Type B pancreatic cell (in vitro differentiated cells): ENCODE measurements at regions not wholly inside any gene's neighbourhood (a gene's known extent, or its start where the extent isn't known, plus 50 kb on each side); places are given as distances from the start of the nearest gene placed in this dataset.
A peak's percentile ranks its signal among the peaks of the same experiment; 100 is the strongest.

Source experiments
- DNase-seq: peaks from one replicate; pipeline ENCODE4 v3.0.0; 2021; ENCODE audit warnings: mixed read lengths; ENCODE audit not compliant: unreplicated experiment; ENCODE audit errors: extremely low spot score
- H3K27ac Mint-ChIP-seq: 2 replicates; pipeline ENCODE4 v1.8.0; 2021; ENCODE audit warnings: mild to moderate bottlenecking, mixed read lengths
- H3K27me3 Mint-ChIP-seq: 2 replicates; pipeline ENCODE4 v1.8.0; 2021; ENCODE audit warnings: mixed read lengths
- H3K36me3 Mint-ChIP-seq: 2 replicates; pipeline ENCODE4 v1.8.0; 2021; ENCODE audit warnings: mixed read lengths
- H3K4me1 Mint-ChIP-seq: one replicate; pipeline ENCODE4 v1.8.0; 2021; ENCODE audit warnings: mixed read lengths; ENCODE audit not compliant: unreplicated experiment
- H3K4me3 Mint-ChIP-seq: 2 replicates; pipeline ENCODE4 v1.8.0; 2021; ENCODE audit warnings: mild to moderate bottlenecking, mixed read lengths
- H3K9me3 Mint-ChIP-seq: 2 replicates; pipeline ENCODE4 v1.8.0; 2021; ENCODE audit warnings: mixed read lengths
- TF ChIP-seq, protein P1 (sequence below): fragments of 200-600 bp; sonication (generic); conservative IDR thresholded peaks from 2 replicates; pipeline ENCODE4 v1.5.0; 2021; ENCODE audit warnings: antibody characterized with exemption, mild to moderate bottlenecking

DNA sequence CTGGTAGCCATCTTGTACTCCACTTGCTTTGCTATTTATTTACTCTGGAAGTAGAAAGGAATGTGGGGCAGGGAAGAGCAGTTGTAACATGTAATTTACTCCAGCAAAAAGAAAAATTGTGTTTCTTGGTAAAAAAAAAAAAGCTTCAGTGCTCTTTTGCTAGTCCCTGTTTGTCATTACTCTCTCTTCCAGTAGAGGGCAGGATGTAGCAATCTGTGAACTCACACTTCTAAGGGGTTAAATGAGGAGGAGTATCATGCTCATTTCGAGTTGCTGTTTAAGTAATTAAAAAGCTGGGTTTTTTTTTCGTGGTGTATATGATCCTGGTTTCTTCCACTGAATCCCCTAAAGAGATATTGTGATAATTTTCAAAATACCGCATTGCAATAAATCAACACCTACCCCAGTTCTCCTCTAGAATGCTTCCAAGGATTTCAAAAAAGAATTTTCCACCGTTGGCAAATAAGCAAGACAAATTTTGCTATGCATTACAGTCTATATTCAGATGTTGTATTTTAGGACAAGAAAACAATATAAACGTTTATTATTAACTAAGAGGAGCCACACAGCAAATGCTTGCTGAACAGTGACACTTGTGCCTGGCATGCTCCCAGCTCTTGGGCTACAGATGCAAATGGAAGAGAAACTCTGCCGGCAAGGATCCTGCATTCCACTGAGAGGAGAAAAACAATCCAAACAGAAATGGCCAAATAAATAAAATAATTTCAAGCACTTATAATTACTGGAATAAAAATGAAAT, 261.6 kb downstream of the ASXL3 start:
- DNase-seq = no peak
- Mint-ChIP-seq H3K4me3 (no peak overlapping the region), H3K4me1 (peaks cover 12% of the 10 kb centered on the region), H3K9me3 (peaks cover 11% of the 10 kb centered on the region), H3K27me3 (no peaks in the 10 kb centered on the region), H3K36me3 (no peaks in the 10 kb centered on the region), H3K27ac (no peak overlapping the region)
- TF ChIP-seq, protein P1, sequence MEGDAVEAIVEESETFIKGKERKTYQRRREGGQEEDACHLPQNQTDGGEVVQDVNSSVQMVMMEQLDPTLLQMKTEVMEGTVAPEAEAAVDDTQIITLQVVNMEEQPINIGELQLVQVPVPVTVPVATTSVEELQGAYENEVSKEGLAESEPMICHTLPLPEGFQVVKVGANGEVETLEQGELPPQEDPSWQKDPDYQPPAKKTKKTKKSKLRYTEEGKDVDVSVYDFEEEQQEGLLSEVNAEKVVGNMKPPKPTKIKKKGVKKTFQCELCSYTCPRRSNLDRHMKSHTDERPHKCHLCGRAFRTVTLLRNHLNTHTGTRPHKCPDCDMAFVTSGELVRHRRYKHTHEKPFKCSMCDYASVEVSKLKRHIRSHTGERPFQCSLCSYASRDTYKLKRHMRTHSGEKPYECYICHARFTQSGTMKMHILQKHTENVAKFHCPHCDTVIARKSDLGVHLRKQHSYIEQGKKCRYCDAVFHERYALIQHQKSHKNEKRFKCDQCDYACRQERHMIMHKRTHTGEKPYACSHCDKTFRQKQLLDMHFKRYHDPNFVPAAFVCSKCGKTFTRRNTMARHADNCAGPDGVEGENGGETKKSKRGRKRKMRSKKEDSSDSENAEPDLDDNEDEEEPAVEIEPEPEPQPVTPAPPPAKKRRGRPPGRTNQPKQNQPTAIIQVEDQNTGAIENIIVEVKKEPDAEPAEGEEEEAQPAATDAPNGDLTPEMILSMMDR = peak; percentile 89

DNA sequence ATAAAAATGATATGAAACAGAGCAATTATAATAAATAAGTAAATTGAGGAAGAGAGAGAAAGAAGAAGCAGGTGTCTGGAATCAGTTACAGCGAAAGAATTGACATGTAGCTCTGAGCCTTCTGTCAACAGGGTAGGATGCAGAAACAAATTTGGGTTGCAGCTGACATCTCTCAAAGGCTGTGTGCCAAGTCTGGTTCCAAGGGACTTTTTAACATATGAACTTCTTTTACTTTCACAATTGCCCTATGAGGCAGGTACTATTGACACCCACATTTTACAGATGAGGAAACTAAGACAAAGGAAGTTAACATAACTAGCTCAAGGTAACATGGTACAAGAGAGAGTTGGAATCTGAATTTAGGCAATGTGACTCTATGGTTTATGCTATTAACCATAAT, 260.0 kb downstream of the ASXL3 start:
- Mint-ChIP-seq H3K27ac (no peak overlapping the region), H3K4me1 (peaks cover 12% of the 10 kb centered on the region), H3K9me3 (peaks cover 15% of the 10 kb centered on the region), H3K4me3 (no peak overlapping the region), H3K36me3 (no peaks in the 10 kb centered on the region), H3K27me3 (no peaks in the 10 kb centered on the region)
- TF ChIP-seq, protein P1 = no peak
- no peak for DNase-seq

DNA sequence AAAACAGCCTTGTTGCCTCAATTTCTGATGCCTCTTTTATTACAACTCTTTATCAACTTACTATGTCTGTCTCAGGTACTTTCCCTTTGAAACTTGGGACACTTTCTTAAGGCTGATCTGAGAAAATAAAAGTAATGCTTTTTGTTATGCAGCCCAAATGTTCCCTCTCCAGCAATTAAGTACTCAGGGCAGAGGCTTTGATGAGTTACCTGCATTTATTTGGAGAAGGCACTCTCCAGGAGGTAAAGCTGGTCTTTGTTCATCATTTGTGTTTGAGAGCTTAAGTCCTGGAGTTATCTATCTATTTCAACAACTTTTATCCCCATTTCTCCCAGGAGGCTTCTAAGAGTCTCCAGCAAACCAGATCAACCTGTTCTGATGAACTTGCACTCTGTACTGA, 259.2 kb downstream of the ASXL3 start:
- Mint-ChIP-seq H3K4me1 (peaks cover 12% of the 10 kb centered on the region), H3K36me3 (no peaks in the 10 kb centered on the region), H3K4me3 (no peak overlapping the region), H3K9me3 (peaks cover 15% of the 10 kb centered on the region), H3K27ac (no peak overlapping the region), H3K27me3 (no peaks in the 10 kb centered on the region)
- TF ChIP-seq, protein P1 = no peak
- DNase-seq = no peak

DNA sequence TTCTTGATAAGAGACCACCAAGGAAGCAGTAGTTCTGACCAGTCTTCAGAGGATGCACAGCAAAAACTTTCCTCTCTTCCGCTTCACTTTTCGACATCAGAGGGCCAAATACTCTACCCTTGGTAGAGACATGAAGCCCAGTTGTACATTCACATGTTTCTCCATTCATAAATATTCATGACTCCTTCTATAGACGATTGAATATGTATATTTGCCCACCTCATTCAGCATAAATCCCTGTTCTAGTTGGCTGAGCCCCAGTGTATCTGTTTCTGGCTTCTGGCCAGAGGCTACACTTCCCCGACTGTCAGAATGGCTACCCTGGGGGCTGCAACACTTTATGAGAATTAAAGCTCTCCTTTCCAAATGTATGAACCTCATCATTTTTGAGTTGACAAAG, 258.5 kb downstream of the ASXL3 start:
- Mint-ChIP-seq H3K36me3 (no peaks in the 10 kb centered on the region), H3K4me1 (peaks cover 12% of the 10 kb centered on the region), H3K27me3 (no peaks in the 10 kb centered on the region), H3K27ac (no peak overlapping the region), H3K4me3 (no peak overlapping the region), H3K9me3 (peaks cover 18% of the 10 kb centered on the region)
- TF ChIP-seq, protein P1 = no peak
- DNase-seq = no peak

DNA sequence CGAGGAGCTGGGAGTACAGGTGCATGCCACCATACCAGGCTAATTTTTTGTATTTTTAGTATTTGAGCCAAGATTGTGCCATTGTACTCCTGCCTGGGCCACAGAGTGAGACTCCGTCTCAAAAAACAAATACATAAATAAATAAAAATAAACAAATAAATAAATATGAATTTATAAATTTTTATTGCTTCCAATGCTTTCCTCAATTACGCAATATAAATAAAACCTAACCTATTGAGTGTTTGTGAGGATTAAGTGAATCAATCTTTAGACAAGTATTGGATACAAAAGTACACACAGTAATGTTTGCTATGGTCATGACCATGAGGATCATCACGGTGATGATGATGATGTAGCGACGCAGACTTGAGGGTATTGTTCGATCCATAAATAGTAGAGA, 257.4 kb downstream of the ASXL3 start:
- H3K27me3 Mint-ChIP-seq = no peaks in the 10 kb centered on the region
- H3K4me1 Mint-ChIP-seq = peaks cover 12% of the 10 kb centered on the region
- H3K4me3 Mint-ChIP-seq = no peak overlapping the region
- H3K9me3 Mint-ChIP-seq = peaks cover 19% of the 10 kb centered on the region
- no peak for DNase-seq
- H3K27ac Mint-ChIP-seq = no peak overlapping the region
- H3K36me3 Mint-ChIP-seq = no peaks in the 10 kb centered on the region
- TF ChIP-seq, protein P1 = no peak

DNA sequence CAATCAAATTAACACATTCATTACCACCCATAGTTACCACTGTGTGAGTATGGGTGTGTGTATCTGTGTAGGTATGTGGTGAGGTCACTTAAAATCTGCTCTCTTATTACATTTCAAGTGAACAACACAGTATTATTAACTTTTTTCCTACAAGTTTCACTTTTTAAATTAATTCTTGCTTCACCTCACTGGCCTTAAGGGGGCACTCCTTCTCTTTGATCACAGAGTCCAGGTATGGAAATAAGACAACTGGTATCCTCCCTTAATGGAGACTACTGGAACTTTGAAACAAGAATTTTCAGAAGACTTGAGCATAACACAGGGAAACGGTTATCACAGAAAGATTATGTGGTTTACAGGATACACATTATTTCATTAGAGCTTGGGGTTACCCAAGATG, 255.8 kb downstream of the ASXL3 start:
- Mint-ChIP-seq H3K27me3 (no peaks in the 10 kb centered on the region), H3K9me3 (peaks cover 19% of the 10 kb centered on the region), H3K4me1 (peaks cover 12% of the 10 kb centered on the region), H3K27ac (no peak overlapping the region), H3K36me3 (no peaks in the 10 kb centered on the region), H3K4me3 (no peak overlapping the region)
- DNase-seq = no peak
- TF ChIP-seq, protein P1 = no peak
